ENCODE measurements at regions not wholly inside any gene's neighbourhood (a gene's known extent, or its start where the extent isn't known, plus 50 kb on each side); places are given as distances from the start of the nearest gene placed in this dataset.

- Histone ChIP-seq H3K4me3 (replicated peaks; ENCODE audit: insufficient read depth, low read length) (no peak overlapping the region), H3K27me3 (ENCODE audit: insufficient read depth, poor library complexity, severe bottlenecking) (no peaks in the 10 kb centered on the region), H3K27ac (replicated peaks) (peak overlapping the region; percentile 22; the same call in 1 of the 2 replicates)
- TF ChIP-seq, protein P1, sequence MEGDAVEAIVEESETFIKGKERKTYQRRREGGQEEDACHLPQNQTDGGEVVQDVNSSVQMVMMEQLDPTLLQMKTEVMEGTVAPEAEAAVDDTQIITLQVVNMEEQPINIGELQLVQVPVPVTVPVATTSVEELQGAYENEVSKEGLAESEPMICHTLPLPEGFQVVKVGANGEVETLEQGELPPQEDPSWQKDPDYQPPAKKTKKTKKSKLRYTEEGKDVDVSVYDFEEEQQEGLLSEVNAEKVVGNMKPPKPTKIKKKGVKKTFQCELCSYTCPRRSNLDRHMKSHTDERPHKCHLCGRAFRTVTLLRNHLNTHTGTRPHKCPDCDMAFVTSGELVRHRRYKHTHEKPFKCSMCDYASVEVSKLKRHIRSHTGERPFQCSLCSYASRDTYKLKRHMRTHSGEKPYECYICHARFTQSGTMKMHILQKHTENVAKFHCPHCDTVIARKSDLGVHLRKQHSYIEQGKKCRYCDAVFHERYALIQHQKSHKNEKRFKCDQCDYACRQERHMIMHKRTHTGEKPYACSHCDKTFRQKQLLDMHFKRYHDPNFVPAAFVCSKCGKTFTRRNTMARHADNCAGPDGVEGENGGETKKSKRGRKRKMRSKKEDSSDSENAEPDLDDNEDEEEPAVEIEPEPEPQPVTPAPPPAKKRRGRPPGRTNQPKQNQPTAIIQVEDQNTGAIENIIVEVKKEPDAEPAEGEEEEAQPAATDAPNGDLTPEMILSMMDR (IDR thresholded peaks at IDR 0.05; ENCODE audit: insufficient read depth, low read length), result no peak
- no peak for TF ChIP-seq GABPA (IDR thresholded peaks at IDR 0.05; ENCODE audit: low read depth)
- TF ChIP-seq POLR2AphosphoS5 (IDR thresholded peaks at IDR 0.05; ENCODE audit: low read depth), result no peak
- TF ChIP-seq SPI1 (IDR thresholded peaks at IDR 0.05; ENCODE audit: borderline replicate concordance, low read depth), result no peak
- TF ChIP-seq, protein P2, sequence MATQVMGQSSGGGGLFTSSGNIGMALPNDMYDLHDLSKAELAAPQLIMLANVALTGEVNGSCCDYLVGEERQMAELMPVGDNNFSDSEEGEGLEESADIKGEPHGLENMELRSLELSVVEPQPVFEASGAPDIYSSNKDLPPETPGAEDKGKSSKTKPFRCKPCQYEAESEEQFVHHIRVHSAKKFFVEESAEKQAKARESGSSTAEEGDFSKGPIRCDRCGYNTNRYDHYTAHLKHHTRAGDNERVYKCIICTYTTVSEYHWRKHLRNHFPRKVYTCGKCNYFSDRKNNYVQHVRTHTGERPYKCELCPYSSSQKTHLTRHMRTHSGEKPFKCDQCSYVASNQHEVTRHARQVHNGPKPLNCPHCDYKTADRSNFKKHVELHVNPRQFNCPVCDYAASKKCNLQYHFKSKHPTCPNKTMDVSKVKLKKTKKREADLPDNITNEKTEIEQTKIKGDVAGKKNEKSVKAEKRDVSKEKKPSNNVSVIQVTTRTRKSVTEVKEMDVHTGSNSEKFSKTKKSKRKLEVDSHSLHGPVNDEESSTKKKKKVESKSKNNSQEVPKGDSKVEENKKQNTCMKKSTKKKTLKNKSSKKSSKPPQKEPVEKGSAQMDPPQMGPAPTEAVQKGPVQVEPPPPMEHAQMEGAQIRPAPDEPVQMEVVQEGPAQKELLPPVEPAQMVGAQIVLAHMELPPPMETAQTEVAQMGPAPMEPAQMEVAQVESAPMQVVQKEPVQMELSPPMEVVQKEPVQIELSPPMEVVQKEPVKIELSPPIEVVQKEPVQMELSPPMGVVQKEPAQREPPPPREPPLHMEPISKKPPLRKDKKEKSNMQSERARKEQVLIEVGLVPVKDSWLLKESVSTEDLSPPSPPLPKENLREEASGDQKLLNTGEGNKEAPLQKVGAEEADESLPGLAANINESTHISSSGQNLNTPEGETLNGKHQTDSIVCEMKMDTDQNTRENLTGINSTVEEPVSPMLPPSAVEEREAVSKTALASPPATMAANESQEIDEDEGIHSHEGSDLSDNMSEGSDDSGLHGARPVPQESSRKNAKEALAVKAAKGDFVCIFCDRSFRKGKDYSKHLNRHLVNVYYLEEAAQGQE (IDR thresholded peaks at IDR 0.05; ENCODE audit: insufficient replicate concordance, low read depth), result no peak
- DNase-seq (ENCODE audit: low read depth in 1 of 2, low spot score in 1 of 2), result peak; percentile 83 to 91
These were observed 70.2 kb upstream of the TEX51 start for GRCh38 chr2:126828491-126828890.

- DNase-seq (ENCODE audit: low read depth in 1 of 2, low spot score in 1 of 2), result no peak
- no peak overlapping the region for H3K27ac ChIP-seq (replicated peaks)
- H3K27me3 ChIP-seq (ENCODE audit: insufficient read depth, poor library complexity, severe bottlenecking), result no peaks in the 10 kb centered on the region
- no peak overlapping the region for H3K4me3 ChIP-seq (replicated peaks; ENCODE audit: insufficient read depth, low read length)
- TF ChIP-seq, protein P1 (IDR thresholded peaks at IDR 0.05; ENCODE audit: insufficient read depth, low read length), result no peak
- TF ChIP-seq SPI1 (IDR thresholded peaks at IDR 0.05; ENCODE audit: borderline replicate concordance, low read depth) (no peak), GABPA (IDR thresholded peaks at IDR 0.05; ENCODE audit: low read depth) (no peak), POLR2AphosphoS5 (IDR thresholded peaks at IDR 0.05; ENCODE audit: low read depth) (no peak)
- TF ChIP-seq, protein P2 (IDR thresholded peaks at IDR 0.05; ENCODE audit: insufficient replicate concordance, low read depth), result no peak
These were observed 67.3 kb upstream of the TEX51 start for GRCh38 chr2:126831234-126832005.

GRCh38 chr2:126832014-126832413 lies 66.7 kb upstream of the TEX51 start:
- no peak for DNase-seq (ENCODE audit: low read depth in 1 of 2, low spot score in 1 of 2)
- Histone ChIP-seq H3K4me3 (replicated peaks; ENCODE audit: insufficient read depth, low read length) (no peak overlapping the region), H3K27ac (replicated peaks) (no peak overlapping the region), H3K27me3 (ENCODE audit: insufficient read depth, poor library complexity, severe bottlenecking) (no peaks in the 10 kb centered on the region)
- TF ChIP-seq, protein P2 (IDR thresholded peaks at IDR 0.05; ENCODE audit: insufficient replicate concordance, low read depth), result no peak
- TF ChIP-seq GABPA (IDR thresholded peaks at IDR 0.05; ENCODE audit: low read depth), result no peak
- no peak for TF ChIP-seq SPI1 (IDR thresholded peaks at IDR 0.05; ENCODE audit: borderline replicate concordance, low read depth)
- TF ChIP-seq, protein P1 (IDR thresholded peaks at IDR 0.05; ENCODE audit: insufficient read depth, low read length), result no peak
- no peak for TF ChIP-seq POLR2AphosphoS5 (IDR thresholded peaks at IDR 0.05; ENCODE audit: low read depth)
